Gastroesophageal sphincter (tissue), 4 donors: ENCODE measurements at regions not wholly inside any gene's neighbourhood (a gene's known extent, or its start where the extent isn't known, plus 50 kb on each side); places are given as distances from the start of the nearest gene placed in this dataset.

Source experiments
- ATAC-seq: fragments of 150-250 bp; one replicate; pipeline ENCODE4 v1.9.1; 2016; ENCODE audit warnings: mild to moderate bottlenecking, moderate library complexity
- H3K27ac ChIP-seq, 4 donors: fragments of 200-600 bp; sonication (generic) in 3 of 4; 1 replicate in 3 of 4; 2 replicates in 1 of 4; pipeline ENCODE4 v1.5.1; 2016 to 2019
- H3K27me3 ChIP-seq: fragments of 200-600 bp; sonication (generic); one replicate; pipeline ENCODE4 v1.5.1; 2019
- H3K36me3 ChIP-seq, 2 donors: fragments of 200-600 bp; sonication (generic); one replicate each; pipeline ENCODE4 v1.5.1; 2019; ENCODE audit warnings: control low read depth in 1 of 2
- H3K4me1 ChIP-seq, 3 donors: fragments of 200-600 bp; sonication (generic); 1 replicate in 2 of 3; 2 replicates in 1 of 3; pipeline ENCODE4 v1.5.1; 2016 to 2019; ENCODE audit warnings: control low read depth in 2 of 3
- H3K4me3 ChIP-seq, 2 donors: fragments of 200-600 bp; sonication (generic); one replicate each; pipeline ENCODE4 v1.5.1; 2019; ENCODE audit warnings: mild to moderate bottlenecking in 1 of 2, moderate library complexity in 1 of 2
- H3K9me3 ChIP-seq, 3 donors: fragments of 200-600 bp; sonication (generic); one replicate each; pipeline ENCODE4 v1.5.1; 2017 to 2019; ENCODE audit warnings: control low read depth in 2 of 3
- EP300 ChIP-seq: sonication (generic); formaldehyde crosslinking; IDR thresholded peaks from one replicate; pipeline ENCODE4 v1.6.1; 2017; ENCODE audit warnings: antibody characterized with exemption, mild to moderate bottlenecking
- POLR2A ChIP-seq, 2 donors: fragments of 450-650 bp; IDR thresholded peaks; one replicate each; pipeline ENCODE4 v1.6.1; 2017; ENCODE audit warnings: antibody characterized with exemption in 2 of 2, mild to moderate bottlenecking in 2 of 2, moderate library complexity in 1 of 2
- POLR2AphosphoS5 ChIP-seq: sonication (generic); formaldehyde crosslinking; IDR thresholded peaks from one replicate; pipeline ENCODE4 v1.6.1; 2017; ENCODE audit warnings: antibody characterized with exemption
- WGBS, 2 donors: methylation state at CpG; one replicate each; pipeline ENCODE4 v1.1.5; 2018; ENCODE audit warnings: low coverage in 1 of 2; 5-methylcytosine and 5-hydroxymethylcytosine counted together
- TF ChIP-seq, protein P1 (sequence below), 4 experiments: fragments of 200-600 bp in 2 of 4; fragments of 450-650 bp in 2 of 4; sonication (generic) in 1 of 4; IDR thresholded peaks; one replicate each; pipeline ENCODE4 v1.5.1; 2017 to 2019; ENCODE audit warnings: antibody characterized with exemption in 4 of 4, mild to moderate bottlenecking in 2 of 4, moderate library complexity in 2 of 4

DNA sequence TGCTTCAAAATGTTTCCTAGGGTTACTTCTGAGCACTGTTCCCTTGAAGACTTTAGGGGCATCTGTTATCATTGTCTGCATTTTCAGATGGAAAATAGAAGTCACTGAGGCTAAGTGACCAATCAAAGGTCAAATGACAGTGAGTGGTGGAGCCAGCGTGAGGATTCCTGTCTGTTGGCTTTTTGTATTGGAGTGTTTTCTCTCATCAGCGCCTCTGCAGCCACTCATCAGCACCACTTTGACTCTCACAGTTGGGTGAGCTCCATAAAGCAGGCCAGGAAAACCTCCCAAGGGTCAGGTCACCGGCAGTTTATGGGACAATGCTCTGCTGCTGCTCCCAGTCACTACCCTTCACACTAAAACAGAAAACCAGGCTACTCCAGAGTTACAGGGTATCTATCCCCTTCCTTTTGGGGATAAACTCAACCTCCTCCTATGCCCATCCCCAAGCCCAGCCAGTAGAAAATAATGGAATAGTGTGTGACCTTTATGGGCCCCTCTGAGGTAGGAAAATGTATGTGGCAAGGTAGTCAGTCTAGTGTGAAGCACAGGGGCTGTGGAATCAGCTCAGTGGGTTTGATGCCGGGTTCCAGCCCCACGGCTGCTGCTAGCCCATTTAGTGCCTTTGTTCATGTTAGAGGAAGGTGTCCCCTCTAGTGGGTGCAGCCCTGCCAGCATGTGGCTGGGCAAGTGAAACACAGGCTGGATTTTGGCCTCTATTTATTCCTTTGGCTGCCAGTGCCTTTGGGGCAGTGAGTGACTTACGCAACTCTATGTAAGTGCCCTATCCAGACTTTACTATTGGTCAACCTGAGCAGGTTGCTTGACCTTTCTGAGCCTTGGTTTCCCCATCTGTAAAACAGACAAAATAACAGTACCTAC, 133.8 kb upstream of the CPM start:
- TF ChIP-seq POLR2A (IDR thresholded peaks at IDR 0.05): no peak
- TF ChIP-seq EP300: no peak
- TF ChIP-seq, protein P1, sequence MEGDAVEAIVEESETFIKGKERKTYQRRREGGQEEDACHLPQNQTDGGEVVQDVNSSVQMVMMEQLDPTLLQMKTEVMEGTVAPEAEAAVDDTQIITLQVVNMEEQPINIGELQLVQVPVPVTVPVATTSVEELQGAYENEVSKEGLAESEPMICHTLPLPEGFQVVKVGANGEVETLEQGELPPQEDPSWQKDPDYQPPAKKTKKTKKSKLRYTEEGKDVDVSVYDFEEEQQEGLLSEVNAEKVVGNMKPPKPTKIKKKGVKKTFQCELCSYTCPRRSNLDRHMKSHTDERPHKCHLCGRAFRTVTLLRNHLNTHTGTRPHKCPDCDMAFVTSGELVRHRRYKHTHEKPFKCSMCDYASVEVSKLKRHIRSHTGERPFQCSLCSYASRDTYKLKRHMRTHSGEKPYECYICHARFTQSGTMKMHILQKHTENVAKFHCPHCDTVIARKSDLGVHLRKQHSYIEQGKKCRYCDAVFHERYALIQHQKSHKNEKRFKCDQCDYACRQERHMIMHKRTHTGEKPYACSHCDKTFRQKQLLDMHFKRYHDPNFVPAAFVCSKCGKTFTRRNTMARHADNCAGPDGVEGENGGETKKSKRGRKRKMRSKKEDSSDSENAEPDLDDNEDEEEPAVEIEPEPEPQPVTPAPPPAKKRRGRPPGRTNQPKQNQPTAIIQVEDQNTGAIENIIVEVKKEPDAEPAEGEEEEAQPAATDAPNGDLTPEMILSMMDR (IDR thresholded peaks at IDR 0.05): no peak
- no peak for TF ChIP-seq POLR2AphosphoS5
- Histone ChIP-seq H3K4me1 (peaks cover 0 to 19% (median 0%) of the 10 kb centered on the region in 3 donors), H3K27me3 (no peaks in the 10 kb centered on the region), H3K27ac (no peak overlapping the region), H3K9me3 (no peaks in the 10 kb centered on the region), H3K4me3 (no peak overlapping the region), H3K36me3 (no peaks in the 10 kb centered on the region)
- WGBS, 2 donors: 76 to 90% methylated on average over 2 to 3 of the region's 6 CpGs
- ATAC-seq: no peak

DNA sequence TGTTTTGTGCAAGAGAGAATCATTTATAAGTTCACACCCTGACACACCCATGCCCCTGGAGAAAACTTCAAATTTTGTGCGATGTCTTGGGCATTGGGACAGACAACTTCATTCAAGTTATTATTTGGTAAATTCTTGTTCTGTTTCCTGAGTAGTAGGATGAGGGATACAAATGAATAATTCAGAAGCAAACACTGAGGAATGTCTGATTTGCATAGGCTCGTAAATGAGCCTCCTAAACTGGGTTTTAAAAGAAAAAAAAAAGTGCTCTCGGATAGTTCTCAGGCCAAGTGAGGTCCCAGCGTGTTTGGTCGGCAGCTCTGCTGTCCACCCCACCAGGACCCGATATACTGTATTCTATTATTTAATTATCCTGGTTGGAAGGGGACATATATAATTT, 134.7 kb upstream of the CPM start:
- H3K36me3 ChIP-seq: no peaks in the 10 kb centered on the region
- TF ChIP-seq EP300 (no peak), POLR2AphosphoS5 (no peak), POLR2A (IDR thresholded peaks at IDR 0.05) (no peak)
- TF ChIP-seq, protein P1 (IDR thresholded peaks at IDR 0.05): no peak
- 88 to 96% methylated on average over 5 to 6 of the region's 6 CpGs for WGBS, 2 donors
- ATAC-seq: no peak
- no peaks in the 10 kb centered on the region for H3K27me3 ChIP-seq
- no peaks in the 10 kb centered on the region for H3K9me3 ChIP-seq
- peaks cover 0 to 9% (median 0%) of the 10 kb centered on the region in 3 donors for H3K4me1 ChIP-seq
- no peak overlapping the region for H3K27ac ChIP-seq
- no peak overlapping the region for H3K4me3 ChIP-seq

DNA sequence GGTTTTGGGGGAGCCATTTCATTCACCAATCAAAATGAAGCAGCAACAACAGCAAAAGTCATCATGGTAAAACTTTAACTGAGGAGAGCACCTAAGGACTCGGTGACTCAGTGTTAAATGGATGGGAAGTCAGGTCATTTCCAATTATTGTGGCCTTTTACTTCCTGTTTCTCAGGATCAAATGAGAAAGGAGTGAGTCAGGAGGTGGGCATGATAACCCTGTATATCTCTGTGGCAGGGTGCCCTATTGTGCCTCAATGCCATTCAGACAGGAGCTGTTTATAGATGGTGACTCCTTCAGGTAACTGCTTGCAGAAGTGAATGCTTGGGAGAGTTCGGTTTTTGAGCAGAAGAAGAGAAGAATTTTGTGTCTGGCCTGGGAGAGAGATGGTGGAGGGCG, 135.5 kb upstream of the CPM start:
- 83 to 90% methylated on average over 2 to 3 of the region's 3 CpGs for WGBS, 2 donors
- Histone ChIP-seq H3K36me3 (no peaks in the 10 kb centered on the region), H3K4me3 (no peak overlapping the region), H3K27me3 (no peaks in the 10 kb centered on the region), H3K27ac (no peak overlapping the region), H3K9me3 (no peaks in the 10 kb centered on the region), H3K4me1 (peaks cover 0 to 4% (median 0%) of the 10 kb centered on the region in 3 donors)
- ATAC-seq: no peak
- TF ChIP-seq, protein P1 (IDR thresholded peaks at IDR 0.05): no peak
- TF ChIP-seq POLR2AphosphoS5 (no peak), POLR2A (IDR thresholded peaks at IDR 0.05) (no peak), EP300 (no peak)

DNA sequence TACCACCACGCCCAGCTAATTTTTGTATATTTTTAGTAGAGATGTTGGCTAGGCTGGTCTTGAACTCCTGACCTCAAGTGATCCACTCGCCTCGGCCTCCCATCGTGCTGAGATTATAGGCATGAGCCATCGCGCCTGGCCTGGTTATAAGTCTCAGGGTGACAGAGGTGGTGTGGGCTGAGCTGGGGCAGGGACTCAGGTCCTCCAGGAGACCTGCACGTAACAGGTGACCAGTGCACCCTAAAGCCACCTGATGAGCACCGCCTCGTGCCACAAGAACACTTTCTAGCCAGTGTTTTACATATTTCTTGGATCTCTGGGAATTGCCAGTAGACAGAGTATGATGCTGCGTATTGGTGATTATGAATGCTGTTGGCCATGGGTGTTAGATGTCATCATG, 136.5 kb upstream of the CPM start:
- H3K27me3 ChIP-seq: no peaks in the 10 kb centered on the region
- WGBS, 2 donors: 66% methylated on average over 2 of the region's 10 CpGs; no CpG with 5 or more reads in 1 of the 2 donors
- peaks cover 0 to 4% (median 0%) of the 10 kb centered on the region in 3 donors for H3K4me1 ChIP-seq
- no peak for ATAC-seq
- no peaks in the 10 kb centered on the region for H3K9me3 ChIP-seq
- no peak overlapping the region for H3K27ac ChIP-seq
- H3K4me3 ChIP-seq: no peak overlapping the region
- TF ChIP-seq, protein P1 (IDR thresholded peaks at IDR 0.05): no peak
- no peak for TF ChIP-seq POLR2A (IDR thresholded peaks at IDR 0.05)
- TF ChIP-seq POLR2AphosphoS5: no peak
- no peak for TF ChIP-seq EP300
- no peaks in the 10 kb centered on the region for H3K36me3 ChIP-seq
